Type B pancreatic cell (in vitro differentiated cells): ENCODE measurements at regions not wholly inside any gene's neighbourhood (a gene's known extent, or its start where the extent isn't known, plus 50 kb on each side); places are given as distances from the start of the nearest gene placed in this dataset.

Source experiments
- DNase-seq: peaks from one replicate; pipeline ENCODE4 v3.0.0; 2021; ENCODE audit warnings: mixed read lengths; ENCODE audit not compliant: unreplicated experiment; ENCODE audit errors: extremely low spot score
- H3K27ac Mint-ChIP-seq: 2 replicates; pipeline ENCODE4 v1.8.0; 2021; ENCODE audit warnings: mild to moderate bottlenecking, mixed read lengths
- H3K27me3 Mint-ChIP-seq: 2 replicates; pipeline ENCODE4 v1.8.0; 2021; ENCODE audit warnings: mixed read lengths
- H3K36me3 Mint-ChIP-seq: 2 replicates; pipeline ENCODE4 v1.8.0; 2021; ENCODE audit warnings: mixed read lengths
- H3K4me1 Mint-ChIP-seq: one replicate; pipeline ENCODE4 v1.8.0; 2021; ENCODE audit warnings: mixed read lengths; ENCODE audit not compliant: unreplicated experiment
- H3K4me3 Mint-ChIP-seq: 2 replicates; pipeline ENCODE4 v1.8.0; 2021; ENCODE audit warnings: mild to moderate bottlenecking, mixed read lengths
- H3K9me3 Mint-ChIP-seq: 2 replicates; pipeline ENCODE4 v1.8.0; 2021; ENCODE audit warnings: mixed read lengths
- CTCF ChIP-seq: fragments of 200-600 bp; sonication (generic); conservative IDR thresholded peaks from 2 replicates; pipeline ENCODE4 v1.5.0; 2021; ENCODE audit warnings: antibody characterized with exemption, mild to moderate bottlenecking

DNA sequence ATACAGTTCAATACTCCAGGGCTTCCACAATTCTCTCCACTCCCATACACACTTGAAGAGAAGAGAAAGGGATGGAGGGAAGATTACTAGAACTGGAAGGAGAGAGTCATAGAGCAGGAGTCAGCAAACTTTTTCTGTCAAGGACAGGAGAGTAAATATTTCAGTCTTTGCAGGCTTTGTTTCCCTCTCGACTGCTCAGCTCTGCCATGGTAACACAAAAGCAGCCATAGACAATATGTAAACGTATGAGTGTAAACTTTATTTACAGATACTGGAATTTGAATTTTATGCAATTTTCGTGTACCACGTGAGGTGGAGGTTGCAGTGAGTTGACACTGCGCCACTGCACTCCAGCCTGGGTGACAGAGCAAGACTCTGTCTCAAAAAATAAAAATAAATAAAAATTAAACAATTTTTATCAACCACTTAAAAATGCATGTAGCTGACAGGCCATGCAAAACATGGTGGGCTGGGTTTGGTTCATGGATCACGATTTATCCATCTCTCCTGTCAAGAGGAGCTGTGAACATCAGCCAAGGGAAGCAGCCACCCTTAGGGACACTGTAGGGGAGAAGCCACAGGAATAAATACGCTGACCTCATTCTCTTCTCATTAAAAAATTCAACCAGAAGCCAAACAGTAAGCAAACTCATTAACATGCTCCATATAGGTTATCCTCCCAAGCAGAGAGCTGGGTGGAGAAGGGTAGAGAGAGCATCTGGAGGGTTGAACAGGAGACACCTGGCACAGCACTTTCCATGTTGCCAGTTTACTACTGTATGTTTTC lies 266.4 kb upstream of the FN1 start:
- no peak for DNase-seq
- H3K4me1 Mint-ChIP-seq, result peaks cover 16% of the 10 kb centered on the region
- H3K4me3 Mint-ChIP-seq, result no peak overlapping the region
- H3K27ac Mint-ChIP-seq, result no peak overlapping the region
- no peaks in the 10 kb centered on the region for H3K27me3 Mint-ChIP-seq
- H3K9me3 Mint-ChIP-seq, result no peaks in the 10 kb centered on the region
- no peaks in the 10 kb centered on the region for H3K36me3 Mint-ChIP-seq
- no peak for TF ChIP-seq CTCF

DNA sequence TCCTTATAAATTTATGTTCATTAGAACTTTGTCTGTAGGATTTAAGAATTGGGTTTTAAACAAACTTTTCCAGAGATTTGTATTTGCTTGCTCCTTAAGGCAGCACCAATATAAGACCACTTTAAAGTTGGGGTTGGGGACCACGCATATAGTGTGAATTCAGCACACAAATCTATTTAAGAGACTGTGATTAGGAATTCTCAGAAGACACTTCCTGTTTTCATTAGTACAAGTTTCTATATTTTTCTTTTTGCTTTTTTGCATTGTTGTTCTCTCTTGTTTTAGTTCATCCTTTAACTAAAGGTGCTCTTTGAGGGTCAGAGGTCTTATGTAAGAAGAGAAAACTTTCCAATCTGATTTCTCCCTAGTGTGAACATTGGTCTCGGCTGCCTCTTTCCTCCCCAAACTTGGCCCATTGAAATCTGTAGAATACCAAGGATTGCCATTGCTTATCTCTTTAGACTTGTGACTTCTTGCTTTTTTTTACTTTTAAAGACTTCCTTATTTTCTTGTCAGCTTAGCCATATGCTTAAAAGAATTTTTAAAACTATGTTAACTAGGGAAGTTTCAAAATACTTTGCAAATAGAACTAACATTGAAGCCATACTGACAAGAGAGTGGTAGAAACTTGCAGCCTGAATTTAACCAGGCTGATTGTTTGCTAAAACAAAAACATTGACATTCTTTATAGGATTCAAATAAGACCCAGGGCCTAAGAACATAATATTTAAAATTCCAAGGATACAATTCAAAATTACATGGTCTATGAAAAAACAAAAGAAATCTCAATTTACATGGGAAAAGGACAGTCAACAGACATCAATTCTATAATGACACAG lies 264.1 kb upstream of the FN1 start:
- no peak for DNase-seq
- H3K9me3 Mint-ChIP-seq, result peaks cover 4% of the 10 kb centered on the region
- H3K27me3 Mint-ChIP-seq, result no peaks in the 10 kb centered on the region
- no peaks in the 10 kb centered on the region for H3K36me3 Mint-ChIP-seq
- peaks cover 9% of the 10 kb centered on the region for H3K4me1 Mint-ChIP-seq
- no peak overlapping the region for H3K4me3 Mint-ChIP-seq
- H3K27ac Mint-ChIP-seq, result no peak overlapping the region
- TF ChIP-seq CTCF, result no peak

DNA sequence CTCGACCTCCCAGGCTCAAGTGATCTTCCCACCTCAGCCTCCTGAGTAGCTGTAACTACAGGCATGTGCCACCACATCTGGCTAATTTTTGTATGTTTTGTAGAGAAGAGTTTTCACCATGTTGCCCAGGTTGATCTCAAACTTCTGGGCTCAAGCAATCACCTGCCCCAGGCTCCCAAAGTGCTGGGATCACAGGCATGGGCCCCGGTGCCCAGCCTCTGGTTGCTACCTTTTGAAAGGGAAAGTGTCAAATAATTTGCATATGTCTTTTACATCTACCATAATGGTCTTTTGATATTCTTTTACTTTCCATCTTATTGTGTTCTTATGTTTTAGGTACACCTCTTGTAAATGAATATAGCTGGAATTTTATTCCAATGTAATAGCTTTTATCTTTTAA lies 263.1 kb upstream of the FN1 start:
- Mint-ChIP-seq H3K36me3 (no peaks in the 10 kb centered on the region), H3K4me1 (peaks cover 10% of the 10 kb centered on the region), H3K9me3 (peaks cover 4% of the 10 kb centered on the region), H3K27me3 (no peaks in the 10 kb centered on the region), H3K27ac (no peak overlapping the region), H3K4me3 (no peak overlapping the region)
- DNase-seq, result no peak
- TF ChIP-seq CTCF, result no peak

DNA sequence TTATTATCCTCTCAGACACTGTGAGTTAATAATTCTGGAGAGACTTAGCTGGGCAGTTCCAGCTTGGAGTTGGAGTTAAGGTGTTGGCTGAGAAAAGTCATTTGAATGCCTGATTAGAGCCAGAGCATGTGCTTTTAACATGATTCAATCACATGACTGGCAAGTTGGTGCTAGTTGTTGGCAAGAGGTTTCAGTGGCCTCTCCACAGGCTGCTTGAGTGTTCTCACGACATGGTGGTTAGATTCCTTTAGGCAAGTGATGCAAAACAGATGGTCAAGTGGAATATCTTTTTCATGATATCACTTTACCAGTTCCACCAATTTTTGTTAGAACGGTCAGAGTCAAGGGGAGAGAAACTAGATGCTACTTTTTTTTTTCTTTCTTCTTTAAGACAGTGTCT lies 262.7 kb upstream of the FN1 start:
- H3K27ac Mint-ChIP-seq, result no peak overlapping the region
- peaks cover 4% of the 10 kb centered on the region for H3K9me3 Mint-ChIP-seq
- H3K27me3 Mint-ChIP-seq, result no peaks in the 10 kb centered on the region
- no peak for DNase-seq
- TF ChIP-seq CTCF, result no peak
- H3K4me1 Mint-ChIP-seq, result peaks cover 14% of the 10 kb centered on the region
- H3K36me3 Mint-ChIP-seq, result no peaks in the 10 kb centered on the region
- H3K4me3 Mint-ChIP-seq, result no peak overlapping the region

GRCh38 chr2:215697496-215697895 lies 261.6 kb upstream of the FN1 start:
- no peak for DNase-seq
- Mint-ChIP-seq H3K4me3 (no peak overlapping the region), H3K36me3 (no peaks in the 10 kb centered on the region), H3K27me3 (no peaks in the 10 kb centered on the region), H3K27ac (no peak overlapping the region), H3K4me1 (peaks cover 25% of the 10 kb centered on the region), H3K9me3 (peaks cover 4% of the 10 kb centered on the region)
- no peak for TF ChIP-seq CTCF
